ENCODE measurements at regions not wholly inside any gene's neighbourhood (a gene's known extent, or its start where the extent isn't known, plus 50 kb on each side); places are given as distances from the start of the nearest gene placed in this dataset.

GRCh38 chr3:105960381-105960780 lies 91.6 kb upstream of the CBLB start:
- H3K27ac Mint-ChIP-seq, result no peak overlapping the region
- no peak for DNase-seq (ENCODE audit: low spot score)

DNA sequence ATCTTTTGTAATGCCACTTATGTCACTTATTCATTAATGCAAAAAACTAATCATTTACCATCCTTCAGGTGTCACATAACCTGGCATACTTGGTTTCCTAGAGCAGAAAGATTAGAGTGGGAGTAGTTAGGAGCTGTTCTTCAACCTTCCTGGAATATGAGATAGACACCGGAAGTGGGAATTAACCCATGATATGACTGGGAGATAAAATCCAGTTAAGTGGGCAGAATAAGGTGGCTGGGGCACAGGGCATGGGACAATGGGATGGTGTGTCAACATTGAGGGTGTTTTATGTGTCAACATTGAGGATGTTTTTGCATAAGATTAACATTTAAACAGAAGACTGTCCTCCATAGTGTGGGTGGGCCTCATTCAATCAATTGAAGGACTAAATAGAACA lies 94.3 kb upstream of the CBLB start:
- H3K9me2 ChIP-seq (ENCODE audit: insufficient read depth), result peaks cover 9% of the 10 kb centered on the region; the same call in 1 of the 2 replicates
- ATAC-seq (no peak), DNase-seq (ENCODE audit: low spot score) (no peak)
- H3K27me3 ChIP-seq (ENCODE audit: insufficient read depth), result no peaks in the 10 kb centered on the region
- H3K79me2 ChIP-seq (replicated peaks; ENCODE audit: insufficient read depth), result no peaks in the 10 kb centered on the region
- no peak overlapping the region for H3K27ac ChIP-seq (ENCODE audit: low read depth)
- Mint-ChIP-seq H3K27me3 (ENCODE audit: insufficient read depth, low read depth, poor library complexity) (no peaks in the 10 kb centered on the region), H3K4me3 (no peak overlapping the region), H3K9me3 (no peaks in the 10 kb centered on the region; the same call in 2 of the 3 replicates), H3K36me3 (ENCODE audit: low read depth) (no peaks in the 10 kb centered on the region), H3K27ac (no peak overlapping the region), H3K4me1 (no peaks in the 10 kb centered on the region; the same call in 1 of the 3 replicates)
- no peaks in the 10 kb centered on the region for H3K36me3 ChIP-seq (ENCODE audit: insufficient read depth)
- no peak overlapping the region for H3K4me2 ChIP-seq
- no peak overlapping the region for H3K4me3 ChIP-seq
- H2AFZ ChIP-seq, result no peak overlapping the region
- H3K4me1 ChIP-seq (ENCODE audit: insufficient read depth), result no peaks in the 10 kb centered on the region
- TF ChIP-seq JUNB (IDR thresholded peaks at IDR 0.05; ENCODE audit: unreplicated experiment), result no peak
- H3F3A ChIP-seq (replicated peaks; ENCODE audit: low read depth), result no peaks in the 10 kb centered on the region
- no peaks in the 10 kb centered on the region for H4K20me1 ChIP-seq (replicated peaks; ENCODE audit: insufficient read depth)

More at GRCh38 chr3:105960381-105960780, 91.6 kb upstream of the CBLB start:
- H3K36me3 ChIP-seq (ENCODE audit: insufficient read depth), result no peaks in the 10 kb centered on the region
- no peak overlapping the region for H3K27ac ChIP-seq (ENCODE audit: low read depth)
- Mint-ChIP-seq H3K4me1 (no peaks in the 10 kb centered on the region; the same call in 1 of the 3 replicates), H3K27me3 (ENCODE audit: insufficient read depth, low read depth, poor library complexity) (no peaks in the 10 kb centered on the region), H3K9me3 (no peaks in the 10 kb centered on the region; the same call in 2 of the 3 replicates), H3K36me3 (ENCODE audit: low read depth) (no peaks in the 10 kb centered on the region), H3K4me3 (no peak overlapping the region)
- H2AFZ ChIP-seq, result no peak overlapping the region
- peaks cover 9% of the 10 kb centered on the region; the same call in 1 of the 2 replicates for H3K9me2 ChIP-seq (ENCODE audit: insufficient read depth)
- no peaks in the 10 kb centered on the region for H4K20me1 ChIP-seq (replicated peaks; ENCODE audit: insufficient read depth)
- no peaks in the 10 kb centered on the region for H3K27me3 ChIP-seq (ENCODE audit: insufficient read depth)
- H3K4me3 ChIP-seq, result no peak overlapping the region
- H3F3A ChIP-seq (replicated peaks; ENCODE audit: low read depth), result no peaks in the 10 kb centered on the region
- TF ChIP-seq JUNB (IDR thresholded peaks at IDR 0.05; ENCODE audit: unreplicated experiment) (no peak), ETS1 (IDR thresholded peaks at IDR 0.05) (no peak)
- no peaks in the 10 kb centered on the region for H3K4me1 ChIP-seq (ENCODE audit: insufficient read depth)
- ATAC-seq, result no peak
- no peaks in the 10 kb centered on the region for H3K79me2 ChIP-seq (replicated peaks; ENCODE audit: insufficient read depth)
- no peak overlapping the region for H3K4me2 ChIP-seq

DNA sequence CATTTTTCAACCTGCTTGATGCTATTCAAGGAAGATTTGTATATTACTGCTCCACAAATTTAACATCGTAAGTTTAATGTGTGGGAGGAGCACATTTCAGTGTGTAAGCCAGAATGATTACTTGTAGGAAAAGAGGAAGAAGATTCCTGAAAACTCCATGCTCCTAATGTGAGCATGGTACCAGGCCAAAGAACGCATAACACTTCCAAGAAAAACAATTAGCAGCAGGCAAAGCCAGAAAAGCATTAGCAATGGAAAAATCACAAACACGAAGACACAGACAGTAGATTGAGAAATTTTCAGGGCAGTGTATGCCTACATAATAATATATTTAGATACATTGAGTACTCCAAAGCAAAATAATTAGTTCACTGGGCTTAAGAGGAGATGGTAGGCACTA lies 96.6 kb upstream of the CBLB start:
- no peak overlapping the region for H3K4me2 ChIP-seq
- TF ChIP-seq STAT1 (IDR thresholded peaks at IDR 0.05; ENCODE audit: unreplicated experiment), result no peak
- TF ChIP-seq, protein P1, sequence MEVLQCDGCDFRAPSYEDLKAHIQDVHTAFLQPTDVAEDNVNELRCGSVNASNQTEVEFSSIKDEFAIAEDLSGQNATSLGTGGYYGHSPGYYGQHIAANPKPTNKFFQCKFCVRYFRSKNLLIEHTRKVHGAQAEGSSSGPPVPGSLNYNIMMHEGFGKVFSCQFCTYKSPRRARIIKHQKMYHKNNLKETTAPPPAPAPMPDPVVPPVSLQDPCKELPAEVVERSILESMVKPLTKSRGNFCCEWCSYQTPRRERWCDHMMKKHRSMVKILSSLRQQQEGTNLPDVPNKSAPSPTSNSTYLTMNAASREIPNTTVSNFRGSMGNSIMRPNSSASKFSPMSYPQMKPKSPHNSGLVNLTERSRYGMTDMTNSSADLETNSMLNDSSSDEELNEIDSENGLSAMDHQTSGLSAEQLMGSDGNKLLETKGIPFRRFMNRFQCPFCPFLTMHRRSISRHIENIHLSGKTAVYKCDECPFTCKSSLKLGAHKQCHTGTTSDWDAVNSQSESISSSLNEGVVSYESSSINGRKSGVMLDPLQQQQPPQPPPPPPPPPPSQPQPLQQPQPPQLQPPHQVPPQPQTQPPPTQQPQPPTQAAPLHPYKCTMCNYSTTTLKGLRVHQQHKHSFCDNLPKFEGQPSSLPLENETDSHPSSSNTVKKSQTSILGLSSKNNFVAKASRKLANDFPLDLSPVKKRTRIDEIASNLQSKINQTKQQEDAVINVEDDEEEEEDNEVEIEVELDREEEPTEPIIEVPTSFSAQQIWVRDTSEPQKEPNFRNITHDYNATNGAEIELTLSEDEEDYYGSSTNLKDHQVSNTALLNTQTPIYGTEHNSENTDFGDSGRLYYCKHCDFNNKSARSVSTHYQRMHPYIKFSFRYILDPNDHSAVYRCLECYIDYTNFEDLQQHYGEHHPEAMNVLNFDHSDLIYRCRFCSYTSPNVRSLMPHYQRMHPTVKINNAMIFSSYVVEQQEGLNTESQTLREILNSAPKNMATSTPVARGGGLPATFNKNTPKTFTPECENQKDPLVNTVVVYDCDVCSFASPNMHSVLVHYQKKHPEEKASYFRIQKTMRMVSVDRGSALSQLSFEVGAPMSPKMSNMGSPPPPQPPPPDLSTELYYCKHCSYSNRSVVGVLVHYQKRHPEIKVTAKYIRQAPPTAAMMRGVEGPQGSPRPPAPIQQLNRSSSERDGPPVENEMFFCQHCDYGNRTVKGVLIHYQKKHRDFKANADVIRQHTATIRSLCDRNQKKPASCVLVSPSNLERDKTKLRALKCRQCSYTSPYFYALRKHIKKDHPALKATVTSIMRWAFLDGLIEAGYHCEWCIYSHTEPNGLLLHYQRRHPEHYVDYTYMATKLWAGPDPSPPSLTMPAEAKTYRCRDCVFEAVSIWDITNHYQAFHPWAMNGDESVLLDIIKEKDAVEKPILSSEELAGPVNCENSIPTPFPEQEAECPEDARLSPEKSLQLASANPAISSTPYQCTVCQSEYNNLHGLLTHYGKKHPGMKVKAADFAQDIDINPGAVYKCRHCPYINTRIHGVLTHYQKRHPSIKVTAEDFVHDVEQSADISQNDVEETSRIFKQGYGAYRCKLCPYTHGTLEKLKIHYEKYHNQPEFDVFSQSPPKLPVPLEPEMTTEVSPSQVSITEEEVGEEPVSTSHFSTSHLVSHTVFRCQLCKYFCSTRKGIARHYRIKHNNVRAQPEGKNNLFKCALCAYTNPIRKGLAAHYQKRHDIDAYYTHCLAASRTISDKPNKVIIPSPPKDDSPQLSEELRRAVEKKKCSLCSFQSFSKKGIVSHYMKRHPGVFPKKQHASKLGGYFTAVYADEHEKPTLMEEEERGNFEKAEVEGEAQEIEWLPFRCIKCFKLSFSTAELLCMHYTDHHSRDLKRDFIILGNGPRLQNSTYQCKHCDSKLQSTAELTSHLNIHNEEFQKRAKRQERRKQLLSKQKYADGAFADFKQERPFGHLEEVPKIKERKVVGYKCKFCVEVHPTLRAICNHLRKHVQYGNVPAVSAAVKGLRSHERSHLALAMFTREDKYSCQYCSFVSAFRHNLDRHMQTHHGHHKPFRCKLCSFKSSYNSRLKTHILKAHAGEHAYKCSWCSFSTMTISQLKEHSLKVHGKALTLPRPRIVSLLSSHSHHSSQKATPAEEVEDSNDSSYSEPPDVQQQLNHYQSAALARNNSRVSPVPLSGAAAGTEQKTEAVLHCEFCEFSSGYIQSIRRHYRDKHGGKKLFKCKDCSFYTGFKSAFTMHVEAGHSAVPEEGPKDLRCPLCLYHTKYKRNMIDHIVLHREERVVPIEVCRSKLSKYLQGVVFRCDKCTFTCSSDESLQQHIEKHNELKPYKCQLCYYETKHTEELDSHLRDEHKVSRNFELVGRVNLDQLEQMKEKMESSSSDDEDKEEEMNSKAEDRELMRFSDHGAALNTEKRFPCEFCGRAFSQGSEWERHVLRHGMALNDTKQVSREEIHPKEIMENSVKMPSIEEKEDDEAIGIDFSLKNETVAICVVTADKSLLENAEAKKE (CRISPR knock-in tag; IDR thresholded peaks at IDR 0.05), result no peak
- TF ChIP-seq JUNB (IDR thresholded peaks at IDR 0.05; ENCODE audit: unreplicated experiment), result no peak
- TF ChIP-seq ETS1 (IDR thresholded peaks at IDR 0.05), result no peak
- no peak for TF ChIP-seq EZH2phosphoT487 (IDR thresholded peaks at IDR 0.05; ENCODE audit: unreplicated experiment)
- no peak for TF ChIP-seq CREB1 (CRISPR knock-in tag; IDR thresholded peaks at IDR 0.05; ENCODE audit: low read depth)
- no peaks in the 10 kb centered on the region for H3K79me2 ChIP-seq (replicated peaks; ENCODE audit: insufficient read depth)
- H3K4me3 Mint-ChIP-seq, result no peak overlapping the region
- H3K27ac ChIP-seq (ENCODE audit: low read depth), result no peak overlapping the region
- H3K9me3 Mint-ChIP-seq, result peaks cover 7% of the 10 kb centered on the region
- no peaks in the 10 kb centered on the region for H4K20me1 ChIP-seq (replicated peaks; ENCODE audit: insufficient read depth)
- no peaks in the 10 kb centered on the region for H3K36me3 ChIP-seq (ENCODE audit: insufficient read depth)
- H3K36me3 Mint-ChIP-seq (ENCODE audit: low read depth), result peaks cover 5% of the 10 kb centered on the region
- no peaks in the 10 kb centered on the region for H3F3A ChIP-seq (replicated peaks; ENCODE audit: low read depth)
- H3K27ac Mint-ChIP-seq, result no peak overlapping the region
- H3K27me3 ChIP-seq (ENCODE audit: insufficient read depth), result no peaks in the 10 kb centered on the region
- DNase-seq (ENCODE audit: low spot score) (no peak), ATAC-seq (no peak)
- H3K27me3 Mint-ChIP-seq (ENCODE audit: insufficient read depth, low read depth, poor library complexity), result no peaks in the 10 kb centered on the region
- H3K4me1 Mint-ChIP-seq, result no peaks in the 10 kb centered on the region; the same call in 1 of the 3 replicates
- no peak overlapping the region for H3K4me3 ChIP-seq
- H2AFZ ChIP-seq, result peak overlapping the region; percentile 78
- H3K9me2 ChIP-seq (ENCODE audit: insufficient read depth), result peaks cover 9% of the 10 kb centered on the region; the same call in 1 of the 2 replicates
- H3K4me1 ChIP-seq (ENCODE audit: insufficient read depth), result no peaks in the 10 kb centered on the region

All from GM23338 (cell line).